ENCODE measurements at regions not wholly inside any gene's neighbourhood (a gene's known extent, or its start where the extent isn't known, plus 50 kb on each side); places are given as distances from the start of the nearest gene placed in this dataset.

- DNase-seq = no peak
Measured at GRCh38 chr10:44196336-44196735, 188.6 kb downstream of the CXCL12 start.

GRCh38 chr10:44196008-44196320 lies 188.9 kb downstream of the CXCL12 start:
- no peak for DNase-seq

DNA sequence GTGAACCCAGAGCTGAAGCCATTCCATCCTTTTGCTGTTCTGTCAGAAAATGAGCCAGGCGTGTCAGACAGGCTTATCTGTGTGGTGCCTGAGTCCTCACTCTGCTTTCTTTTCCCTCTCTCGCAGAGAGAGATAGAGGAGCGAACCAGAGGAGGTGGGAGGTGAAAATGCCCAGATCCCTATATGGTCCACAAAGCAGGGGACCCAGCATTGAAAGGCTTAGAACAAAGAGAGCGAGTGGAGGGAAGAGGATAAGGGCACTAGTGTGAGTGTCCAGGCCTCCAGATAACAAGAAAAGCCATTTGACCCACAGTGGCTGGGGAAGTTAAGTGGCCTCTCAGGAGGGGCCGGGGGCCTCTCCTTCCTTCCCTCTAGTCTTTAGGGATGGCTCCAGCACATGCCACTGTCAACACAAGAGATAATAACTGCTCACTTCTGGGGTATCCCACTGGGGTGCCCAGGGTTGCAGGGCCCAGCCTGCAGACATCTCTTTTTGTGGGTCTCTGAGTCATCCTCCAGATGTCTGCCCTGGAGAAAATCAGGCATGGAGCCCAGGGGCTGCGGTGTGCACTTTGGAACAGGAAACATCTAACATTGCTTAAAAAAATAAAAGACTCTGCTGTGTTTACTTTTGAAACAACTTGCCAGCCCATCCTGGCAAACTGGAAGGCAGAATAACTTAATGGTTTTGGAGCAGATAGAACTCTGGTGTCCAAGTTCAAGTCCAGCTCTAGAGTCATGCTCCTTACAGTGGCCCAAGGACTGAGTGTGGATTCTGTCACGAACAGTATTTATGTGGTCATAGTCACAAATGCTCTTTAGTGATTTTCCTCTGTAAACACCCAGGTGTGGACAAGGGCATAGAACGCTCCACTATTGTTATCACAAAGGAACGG lies 189.5 kb downstream of the CXCL12 start:
- DNase-seq = no peak

- no peak for DNase-seq
Measured at GRCh38 chr10:44194435-44194834, 190.5 kb downstream of the CXCL12 start.

DNA sequence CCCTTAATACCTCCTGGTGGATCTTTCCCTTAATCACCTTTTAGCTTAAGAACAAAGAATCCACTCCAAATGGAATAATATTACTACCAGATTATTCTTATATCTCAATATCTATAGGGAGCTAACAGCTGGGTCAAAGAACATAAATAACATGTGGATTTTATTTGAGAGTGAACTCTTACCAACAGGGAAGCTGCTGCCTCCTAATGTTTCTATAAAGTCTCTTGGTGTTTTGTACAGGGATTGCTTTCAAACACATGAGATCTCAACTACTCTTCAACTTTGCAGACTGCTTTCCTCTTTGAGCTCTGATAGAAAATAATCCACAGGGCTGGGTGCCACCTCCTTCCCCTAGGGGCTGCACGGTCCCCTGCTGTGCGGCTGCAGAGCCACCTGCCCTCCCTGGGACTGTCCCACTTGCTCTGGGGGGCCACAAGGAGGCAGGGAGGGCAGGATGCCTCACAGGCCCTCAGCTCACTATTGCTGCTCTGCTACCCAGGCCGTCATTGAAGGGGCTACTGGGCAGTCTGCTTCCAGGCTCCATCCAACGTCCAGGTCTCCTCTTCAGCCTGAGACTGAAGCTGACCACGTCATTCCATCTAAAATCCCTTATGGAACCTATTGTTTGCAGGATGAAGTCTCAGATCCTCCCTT lies 191.2 kb downstream of the CXCL12 start:
- DNase-seq = no peak

GRCh38 chr10:44193166-44193565 lies 191.7 kb downstream of the CXCL12 start:
- no peak for DNase-seq

DNA sequence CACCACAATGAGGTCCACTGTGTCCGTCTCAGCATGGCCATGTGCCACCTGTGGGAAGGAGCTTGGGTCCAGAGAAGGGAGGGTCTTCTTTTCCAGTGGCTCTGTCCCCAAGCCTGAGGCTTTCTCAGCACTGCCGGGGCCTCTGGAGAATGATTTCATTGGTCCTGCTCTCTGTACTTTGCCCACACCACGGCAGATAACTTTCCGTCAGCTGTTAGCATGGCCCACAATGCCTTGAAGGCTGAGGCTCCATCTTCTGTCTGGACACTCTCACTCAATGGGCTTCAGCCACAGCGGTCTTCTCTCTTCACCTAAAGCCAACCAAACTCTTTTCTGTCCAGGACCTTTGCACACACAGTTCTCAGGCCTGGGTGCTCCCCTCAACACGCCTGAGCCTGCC lies 192.5 kb downstream of the CXCL12 start:
- no peak for DNase-seq

DNA sequence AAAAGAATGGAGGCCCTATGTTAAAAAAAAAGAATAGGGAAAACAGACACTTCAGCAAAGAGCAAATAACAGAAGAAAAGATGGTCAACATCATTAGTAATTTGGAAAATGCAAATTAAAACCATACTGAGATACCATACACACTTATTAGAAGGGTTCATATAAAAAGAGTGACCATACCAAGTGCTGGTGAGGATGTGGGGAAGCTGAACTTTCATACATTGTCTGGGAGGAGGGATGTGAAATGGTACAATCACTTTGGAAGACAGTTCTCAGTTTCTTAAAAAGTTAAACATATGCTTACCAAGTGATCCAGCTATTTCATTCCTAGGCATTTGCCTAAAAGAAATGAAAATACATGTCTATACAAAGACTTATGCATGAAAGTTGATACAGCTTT lies 194.4 kb downstream of the CXCL12 start:
- DNase-seq = no peak

DNA sequence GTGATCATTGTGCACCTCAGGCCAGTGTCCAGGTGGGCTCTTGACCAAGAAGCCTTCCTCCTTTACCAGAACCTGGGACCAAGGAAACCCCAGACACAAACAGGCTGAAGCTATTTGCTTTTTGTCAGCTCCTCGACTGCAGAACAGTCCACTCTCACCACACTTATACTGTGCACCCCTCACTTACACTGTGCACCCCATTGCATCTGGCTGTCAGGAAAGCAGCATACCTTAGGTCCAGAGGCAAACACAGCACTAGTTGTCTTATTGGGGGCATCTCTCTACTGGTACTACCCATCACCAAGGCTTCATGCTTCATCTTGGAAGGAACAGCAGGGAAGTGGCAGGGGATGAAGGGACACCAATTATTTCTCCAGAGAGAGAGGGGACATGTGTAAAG lies 198.1 kb downstream of the CXCL12 start:
- no peak for DNase-seq

DNA sequence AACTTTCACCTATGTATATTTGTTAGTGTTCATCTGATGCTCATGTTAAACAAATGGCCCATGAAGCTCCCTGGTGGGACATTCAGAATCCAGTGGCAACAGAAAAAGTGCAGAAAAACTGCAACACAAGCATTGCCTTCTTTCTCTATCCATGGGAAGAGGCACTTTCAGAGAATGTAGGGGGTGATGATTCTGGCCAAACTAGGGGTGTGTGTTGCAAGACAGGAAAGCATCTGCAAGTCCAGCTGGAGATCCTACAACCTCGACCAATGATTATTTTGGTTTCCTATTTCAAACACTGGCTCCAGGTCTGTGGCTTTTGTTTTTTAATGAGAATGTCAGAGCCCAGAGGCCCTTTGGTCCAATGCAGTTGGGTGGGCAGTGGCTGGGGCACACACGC lies 198.7 kb downstream of the CXCL12 start:
- no peak for DNase-seq

DNA sequence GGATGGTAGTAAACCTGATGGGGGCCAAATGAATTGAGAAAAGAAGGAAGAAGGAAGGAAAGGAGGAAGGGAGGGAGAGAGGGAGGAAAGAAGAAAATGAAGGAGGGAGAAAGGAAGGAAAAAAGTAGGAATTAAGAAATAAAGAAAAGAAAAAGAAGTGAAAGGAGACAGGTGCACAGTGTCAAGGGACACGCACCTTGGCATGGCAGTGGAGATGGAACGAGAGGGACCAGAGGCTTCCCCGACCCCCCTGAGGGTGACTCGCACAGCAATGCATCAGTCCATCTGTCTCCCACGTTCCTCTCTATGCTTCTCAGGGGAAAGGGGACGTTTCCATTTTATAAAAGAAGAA lies 199.6 kb downstream of the CXCL12 start:
- no peak for DNase-seq

DNA sequence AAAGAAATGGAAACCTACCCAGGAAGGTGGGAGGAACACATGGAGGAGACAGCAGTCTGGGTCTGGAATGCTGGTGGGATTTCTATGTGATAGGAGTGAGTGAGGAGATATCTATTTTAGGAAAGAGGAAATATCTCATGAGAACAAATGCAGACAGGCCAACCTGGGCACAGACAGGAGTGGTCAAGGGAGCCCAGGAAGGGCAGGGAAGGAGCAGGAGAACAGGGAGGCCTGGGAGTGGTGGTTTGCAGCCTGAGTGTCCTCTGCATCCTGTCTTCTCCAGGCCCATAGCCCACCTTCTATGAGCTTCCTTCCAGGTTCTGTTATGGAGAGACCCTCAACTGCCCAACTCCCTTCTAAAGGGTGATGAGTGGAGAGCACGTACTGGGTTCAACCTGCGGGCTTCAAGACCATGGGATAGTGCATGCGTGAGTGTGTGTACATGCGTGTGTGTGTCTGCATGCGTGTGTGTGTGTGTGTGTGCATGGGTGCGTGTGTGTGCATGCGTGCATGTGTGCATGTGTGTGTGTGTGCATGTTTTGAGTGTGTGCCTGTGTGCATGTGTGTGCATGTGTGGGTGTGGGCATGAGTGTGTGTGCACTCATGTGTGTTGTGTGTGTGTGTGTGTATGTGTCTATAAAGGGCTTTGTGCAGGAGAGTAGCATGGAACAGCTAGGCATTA lies 200.1 kb downstream of the CXCL12 start:
- DNase-seq = no peak

GRCh38 chr10:44183667-44184632 lies 200.9 kb downstream of the CXCL12 start:
- no peak for DNase-seq

DNA sequence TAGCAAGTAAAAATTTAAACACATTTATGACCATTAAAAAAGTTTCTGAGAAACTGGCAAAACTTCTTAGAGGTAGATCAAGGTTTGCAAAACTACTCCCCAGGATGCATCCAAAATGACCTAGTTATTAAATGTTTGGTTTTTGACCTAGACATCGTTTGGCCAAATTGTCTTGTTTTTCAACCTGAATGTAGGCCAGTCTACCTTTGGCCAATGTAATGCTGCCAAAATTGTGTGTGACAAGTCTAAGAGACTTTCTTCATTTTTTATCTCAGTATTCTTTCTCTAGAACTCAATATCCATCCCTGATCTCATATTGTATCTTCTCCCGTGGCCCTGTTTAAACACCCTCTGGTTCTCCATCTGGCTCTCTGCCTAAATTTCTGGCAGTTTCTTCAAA lies 202.0 kb downstream of the CXCL12 start:
- no peak for DNase-seq

GRCh38 chr10:44180321-44181168 lies 204.4 kb downstream of the CXCL12 start:
- no peak for DNase-seq

DNA sequence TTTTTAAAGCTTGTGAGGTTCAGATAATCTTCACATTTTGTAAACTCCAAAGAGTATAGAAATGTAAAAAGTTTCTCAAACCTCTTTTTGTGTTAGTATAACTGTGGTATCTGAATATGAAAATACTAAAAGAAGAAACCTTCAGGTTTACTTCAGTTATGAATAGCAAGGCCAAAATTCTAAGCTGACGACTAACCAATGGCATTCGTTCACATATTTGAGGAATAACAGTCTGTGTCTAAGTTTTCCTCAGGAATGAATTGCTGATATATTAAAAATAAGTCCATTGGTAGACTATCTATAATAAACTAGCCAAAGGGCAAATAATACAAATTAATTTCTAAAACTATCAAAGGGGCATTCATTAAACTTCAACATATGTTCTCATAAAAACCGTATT lies 206.0 kb downstream of the CXCL12 start:
- no peak for DNase-seq

DNA sequence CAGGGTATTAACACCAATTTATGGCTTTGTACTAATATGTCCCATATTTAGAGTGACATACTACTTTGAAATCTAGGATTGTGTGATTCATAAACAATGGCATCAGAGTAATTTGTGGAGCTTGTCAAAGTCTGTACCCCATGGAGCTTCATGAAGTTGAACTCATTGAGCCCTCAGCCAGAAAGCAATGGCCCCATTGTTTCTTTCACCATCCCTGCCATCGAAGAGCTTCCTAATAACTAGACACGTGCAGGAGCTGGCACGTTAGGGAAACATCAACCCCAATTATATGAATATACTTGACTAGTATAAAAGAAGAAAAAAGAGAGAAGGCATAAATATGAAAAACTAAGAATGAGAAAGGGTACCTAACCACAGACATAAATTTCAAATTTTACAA lies 206.6 kb downstream of the CXCL12 start:
- no peak for DNase-seq

DNA sequence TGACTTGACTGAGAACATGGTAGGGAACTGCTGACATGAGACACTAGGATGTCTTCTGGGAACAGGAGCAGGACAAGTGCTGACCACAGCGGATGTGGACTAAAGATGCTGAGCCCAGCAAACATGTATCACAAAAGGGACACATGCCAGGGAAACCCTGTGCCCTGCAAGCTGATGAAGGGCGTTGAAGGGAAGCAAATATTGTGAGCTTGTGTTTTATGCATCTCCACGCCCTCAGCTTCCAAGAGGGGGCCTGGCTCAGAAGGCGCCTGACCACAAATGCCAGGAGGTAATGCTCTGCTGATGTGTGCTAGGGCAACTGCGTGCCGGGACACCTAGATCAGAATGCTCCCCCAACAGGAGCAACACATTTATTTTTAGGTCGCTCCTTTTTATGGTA lies 207.3 kb downstream of the CXCL12 start:
- DNase-seq = no peak

DNA sequence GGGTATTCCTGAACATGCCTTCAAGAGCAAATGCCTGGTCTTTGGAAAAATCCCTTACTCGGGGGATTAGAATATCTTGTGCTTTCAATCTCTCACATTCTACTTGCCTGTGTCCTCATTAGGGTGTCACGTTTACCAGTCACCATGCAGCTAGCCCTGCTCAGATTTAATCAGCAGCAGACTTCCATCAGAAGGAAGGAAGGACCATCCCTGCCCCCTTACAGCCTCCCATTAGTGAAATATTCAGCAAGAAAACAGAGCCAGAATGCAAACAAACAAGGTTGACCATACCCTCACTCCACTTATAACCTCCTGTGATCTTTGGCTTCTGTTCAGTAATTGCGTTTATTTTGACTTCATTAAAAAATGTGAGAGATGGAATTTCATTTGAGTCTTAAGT lies 208.6 kb downstream of the CXCL12 start:
- DNase-seq = no peak

GRCh38 chr10:44173608-44173894 lies 211.3 kb downstream of the CXCL12 start:
- DNase-seq = no peak

DNA sequence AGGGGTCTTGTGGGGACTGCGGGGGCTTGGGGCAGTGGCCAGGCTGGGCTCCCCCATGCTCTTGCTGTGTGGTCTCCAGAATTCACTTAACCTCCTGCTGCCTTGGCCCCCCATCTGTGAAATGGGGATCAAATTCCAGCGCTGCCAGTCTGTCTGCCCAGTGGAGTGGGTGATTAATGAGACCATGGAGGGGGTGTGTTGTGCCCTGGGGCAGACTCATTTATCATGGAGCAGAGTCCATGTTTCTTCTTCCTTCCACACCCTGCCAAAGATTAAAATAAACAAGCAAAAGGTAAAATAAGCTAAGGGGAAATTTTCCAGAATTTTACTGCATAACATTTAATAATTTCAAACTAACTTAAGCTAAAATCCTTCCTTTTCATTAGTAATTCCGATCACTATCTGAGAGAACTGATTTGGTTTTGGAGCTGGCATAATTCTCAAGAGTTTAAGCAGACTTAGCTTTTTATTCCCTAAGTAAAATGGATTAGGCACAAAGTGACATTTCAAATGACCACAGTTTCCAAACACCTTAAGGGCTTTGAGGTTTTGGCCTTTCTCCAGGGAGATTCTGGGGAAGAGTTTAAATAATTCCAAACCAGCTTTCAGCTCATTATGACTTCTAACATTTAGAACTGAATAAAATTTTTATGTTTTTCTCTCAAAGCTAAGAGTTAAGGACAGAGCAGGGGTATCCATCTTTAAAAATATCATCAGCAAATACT lies 211.9 kb downstream of the CXCL12 start:
- DNase-seq = no peak

DNA sequence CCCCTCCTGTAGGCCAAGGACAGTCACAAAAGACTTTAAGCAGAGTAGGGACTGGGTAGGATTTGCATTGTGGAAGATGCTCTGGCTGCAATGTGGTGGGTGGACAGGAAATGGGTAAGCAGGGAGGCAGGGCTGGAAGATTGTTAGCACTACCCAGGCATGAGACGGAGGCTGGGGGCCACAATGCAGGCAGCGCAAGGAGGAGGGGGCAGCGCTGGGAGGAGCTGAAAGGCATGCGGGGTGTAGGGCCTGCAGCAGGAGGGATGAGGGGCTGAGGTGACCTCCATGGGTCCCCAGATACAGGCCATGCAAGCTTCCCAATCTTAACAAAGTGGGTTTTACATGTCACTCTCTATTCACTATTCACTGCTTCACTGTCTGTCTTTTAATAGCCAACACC lies 213.1 kb downstream of the CXCL12 start:
- no peak for DNase-seq

All from stimulated activated CD4-positive, alpha-beta T cell treated with anti-CD3 and anti-CD28 coated beads, Interleukin-12 subunit alpha, Interleukin-12 subunit beta, amount 100 ng/mL, for 4 hours (primary cell).